ENCODE measurements at regions not wholly inside any gene's neighbourhood (a gene's known extent, or its start where the extent isn't known, plus 50 kb on each side); places are given as distances from the start of the nearest gene placed in this dataset.

DNA sequence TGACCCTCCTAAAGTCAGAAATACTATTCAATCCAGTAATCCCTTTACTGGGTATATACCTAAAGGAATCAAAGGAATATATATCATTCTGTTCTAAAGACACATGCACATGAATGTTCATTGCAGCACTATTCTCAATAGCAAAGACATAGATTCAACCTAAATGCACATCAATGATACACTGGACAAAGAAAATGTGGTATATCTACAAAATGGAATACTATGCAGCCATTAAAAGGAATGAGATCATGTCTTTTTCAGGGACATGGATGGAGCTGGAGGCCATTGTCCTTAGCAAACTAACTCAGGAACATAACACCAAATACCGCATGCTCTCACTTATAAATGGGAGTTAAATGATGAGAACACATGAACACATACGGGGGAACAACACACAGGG, 306.0 kb upstream of the EPHA5 start:
- no peak for DNase-seq

DNA sequence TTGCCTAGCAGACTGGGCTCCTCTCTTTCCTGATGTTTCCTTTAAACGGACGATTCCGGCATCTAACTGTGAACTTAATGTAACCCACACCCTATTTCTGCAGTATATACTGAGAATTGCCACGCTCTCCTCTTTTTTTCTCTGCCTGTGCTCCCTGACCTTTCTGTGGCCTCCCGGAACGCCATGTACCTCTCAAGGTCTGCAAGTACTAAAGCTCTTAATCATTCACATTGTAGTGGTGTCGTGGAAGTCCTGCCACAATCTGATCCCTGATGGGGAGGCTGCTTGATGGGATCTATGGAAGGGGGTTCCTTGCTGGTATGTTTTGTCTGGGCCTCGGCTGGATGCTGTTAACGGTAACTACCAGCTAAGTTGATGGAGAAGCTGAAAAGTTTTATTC, 302.9 kb upstream of the EPHA5 start:
- no peak for DNase-seq

DNA sequence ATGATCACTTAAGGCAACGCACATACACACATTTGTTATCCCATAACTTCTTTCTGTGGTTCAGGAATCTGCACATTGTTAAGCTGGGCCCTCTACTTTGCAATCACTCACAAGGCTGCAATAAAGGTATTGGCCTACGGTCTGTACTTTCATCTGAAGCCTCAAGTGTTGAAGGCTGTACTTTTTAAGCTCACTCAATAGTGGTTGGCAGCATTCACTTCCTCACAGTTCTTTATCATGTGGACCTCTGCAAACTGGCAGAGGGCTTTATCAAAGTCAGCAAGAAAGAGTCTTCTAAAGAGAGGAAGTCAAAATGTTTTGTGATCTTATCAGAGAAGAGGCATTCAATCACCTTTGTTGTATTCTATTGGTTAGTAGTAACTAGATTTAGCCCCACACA, 301.4 kb upstream of the EPHA5 start:
- no peak for DNase-seq

DNA sequence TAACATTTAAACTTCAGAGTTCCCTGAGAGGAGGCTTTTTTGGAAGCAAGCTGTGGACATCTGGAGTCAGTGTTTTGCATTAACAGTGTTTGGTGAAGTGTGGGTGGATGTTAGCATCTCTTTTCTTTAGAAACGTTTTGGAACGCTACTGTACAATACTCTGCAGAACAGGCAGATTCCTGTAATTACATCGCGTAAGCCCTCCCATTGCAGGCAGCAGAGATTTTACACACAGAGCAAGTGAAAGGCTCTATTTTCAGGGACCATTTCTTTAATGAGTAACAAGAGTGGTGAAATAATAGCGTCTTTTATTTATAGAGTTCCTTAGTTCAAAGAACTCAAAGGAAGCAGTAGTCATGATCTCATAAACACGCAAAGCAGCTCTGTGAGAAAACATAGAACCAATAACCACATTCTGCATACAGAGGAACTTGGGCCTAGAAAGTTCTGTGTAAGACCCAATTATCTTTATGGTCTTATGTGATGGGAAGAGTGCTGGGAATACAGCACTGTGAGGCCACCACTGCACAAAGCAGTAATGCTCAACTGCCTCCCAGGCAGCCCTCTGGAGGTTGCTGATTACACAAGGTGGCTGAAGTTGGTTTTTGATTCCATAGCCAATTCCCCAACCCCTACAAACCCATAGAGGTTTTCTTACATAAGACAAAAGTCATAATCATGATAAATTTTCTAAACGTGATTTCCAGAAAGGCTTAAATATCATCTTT, 298.7 kb upstream of the EPHA5 start:
- peak; percentile 34 for DNase-seq

DNA sequence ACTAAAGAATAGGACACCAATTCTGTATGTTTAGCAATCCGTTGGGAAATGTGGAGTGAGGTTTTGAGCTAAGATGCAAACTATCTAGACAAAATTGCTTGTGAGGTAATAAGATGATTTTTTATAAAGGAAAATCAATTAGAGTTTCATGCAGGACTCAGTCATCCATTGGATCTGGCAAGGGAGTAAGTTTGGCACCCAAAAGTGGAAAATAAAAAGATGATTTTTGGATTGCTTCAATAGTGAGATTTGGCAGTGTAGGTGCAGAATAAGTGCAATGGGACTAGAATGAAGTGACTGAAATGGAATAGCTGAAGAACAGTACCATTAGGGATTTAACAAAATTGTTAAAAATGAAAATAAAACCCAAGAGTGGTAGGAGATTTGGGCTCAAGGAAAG, 290.5 kb upstream of the EPHA5 start:
- no peak for DNase-seq

GRCh38 chr4:65954416-65954815, 284.1 kb upstream of the EPHA5 start:
- no peak for DNase-seq

- DNase-seq = no peak
Observed at GRCh38 chr4:65951177-65951576, 280.9 kb upstream of the EPHA5 start.

- no peak for DNase-seq
Observed at GRCh38 chr4:65943076-65943475, 272.8 kb upstream of the EPHA5 start.

- no peak for DNase-seq
Observed at GRCh38 chr4:65924843-65925242, 254.6 kb upstream of the EPHA5 start.

GRCh38 chr4:65923616-65924015, 253.3 kb upstream of the EPHA5 start:
- no peak for DNase-seq

- no peak for DNase-seq
Observed at GRCh38 chr4:65921180-65921579, 250.9 kb upstream of the EPHA5 start.

- DNase-seq = no peak
Observed at GRCh38 chr4:65918872-65919271, 248.6 kb upstream of the EPHA5 start.

- no peak for DNase-seq
Observed at GRCh38 chr4:65918212-65918611, 247.9 kb upstream of the EPHA5 start.

DNA sequence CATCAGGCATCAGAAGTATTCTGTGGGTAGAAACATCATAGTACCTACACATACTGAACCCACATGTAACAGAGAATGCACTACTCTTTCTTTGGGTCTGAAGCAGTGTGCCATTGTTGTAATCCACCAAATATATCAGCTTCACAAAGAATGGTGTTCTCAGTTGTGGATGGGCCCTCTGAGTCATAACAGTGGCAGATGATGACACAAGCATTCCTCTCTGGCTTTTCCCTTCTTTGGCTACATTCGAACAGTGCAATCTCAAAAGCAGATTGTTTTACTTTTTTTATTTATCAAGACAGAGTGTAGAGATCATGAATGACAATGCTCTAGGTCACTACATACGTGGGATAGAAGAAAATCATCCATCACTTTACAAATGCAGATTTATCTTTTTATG, 247.2 kb upstream of the EPHA5 start:
- no peak for DNase-seq

GRCh38 chr4:65911720-65912119, 241.4 kb upstream of the EPHA5 start:
- no peak for DNase-seq

DNA sequence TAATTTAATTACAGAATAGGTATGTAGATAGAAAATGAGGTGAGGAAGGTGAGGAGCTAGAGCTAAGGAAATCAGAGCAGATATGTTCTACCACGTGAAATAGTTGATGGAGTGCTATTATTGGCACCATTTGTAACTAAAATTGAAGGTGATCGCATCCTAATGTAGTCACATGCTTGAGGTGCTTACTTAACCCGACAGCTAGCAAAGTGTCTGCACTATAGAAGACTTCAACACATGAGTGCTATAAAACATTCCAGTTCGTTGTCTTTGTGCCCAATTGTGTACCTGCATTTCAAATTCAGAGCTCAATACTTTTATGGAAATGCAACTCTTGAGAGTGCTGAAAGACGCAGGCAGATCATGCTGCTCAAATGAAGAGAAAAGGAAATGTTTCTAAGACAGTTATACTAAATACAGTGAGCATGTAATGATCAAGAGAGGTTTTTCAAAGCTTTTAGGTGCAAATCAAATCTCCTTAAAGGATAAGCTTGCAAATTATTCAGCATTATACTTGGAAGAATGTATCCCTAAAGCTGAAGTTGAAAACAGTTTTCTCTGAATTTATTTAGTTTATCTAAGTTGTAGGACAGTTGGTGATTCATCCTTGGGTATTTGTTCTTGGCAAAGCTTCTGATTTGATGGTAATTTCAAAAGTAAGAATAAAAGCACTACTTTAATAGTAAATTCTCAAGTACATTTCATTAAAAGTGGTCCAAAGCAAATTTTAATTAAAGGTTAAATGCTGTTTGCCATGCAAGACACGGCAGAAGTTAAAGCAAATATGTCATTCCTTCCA, 223.9 kb upstream of the EPHA5 start:
- DNase-seq = no peak

DNA sequence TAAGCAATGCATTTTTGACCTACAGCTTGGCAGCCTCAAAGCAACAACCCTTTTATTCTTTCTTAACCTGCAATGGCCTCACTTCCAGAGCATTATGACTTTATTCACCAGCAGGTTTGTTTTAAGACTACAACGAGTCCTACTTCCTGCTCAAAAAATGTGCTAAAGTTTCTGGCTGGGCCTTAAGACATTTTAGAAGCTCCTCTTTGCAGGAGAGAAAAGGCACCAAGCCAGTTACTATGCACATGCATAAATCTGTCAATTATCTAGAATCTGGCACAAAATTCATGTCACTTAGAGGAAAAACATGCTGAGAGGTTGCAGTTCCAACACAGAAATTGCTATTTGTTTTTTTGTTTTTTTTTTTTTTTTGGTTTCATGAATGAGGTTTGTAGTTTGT, 223.0 kb upstream of the EPHA5 start:
- no peak for DNase-seq

DNA sequence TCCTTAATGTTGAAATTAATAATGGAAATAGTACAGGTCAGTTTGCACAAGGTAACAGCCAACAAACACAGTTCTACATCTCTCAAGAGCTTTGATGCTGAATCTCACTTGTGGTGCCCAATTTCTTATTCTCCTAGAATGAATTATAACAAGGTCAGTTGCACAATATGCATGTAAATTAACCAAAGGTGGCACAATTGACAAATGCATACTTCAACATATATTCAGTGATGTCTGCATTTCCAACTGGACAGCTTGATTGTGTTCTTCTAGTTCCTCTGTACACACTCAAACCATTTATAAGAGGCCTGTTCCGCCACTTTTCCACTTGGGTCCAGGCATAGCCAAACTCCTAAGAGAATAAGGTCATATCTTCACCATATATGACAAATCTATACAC, 210.3 kb upstream of the EPHA5 start:
- DNase-seq = no peak

- DNase-seq = no peak
Observed at GRCh38 chr4:65868096-65868824, 198.0 kb upstream of the EPHA5 start.

GRCh38 chr4:65865489-65865888, 195.2 kb upstream of the EPHA5 start:
- DNase-seq = no peak

DNA sequence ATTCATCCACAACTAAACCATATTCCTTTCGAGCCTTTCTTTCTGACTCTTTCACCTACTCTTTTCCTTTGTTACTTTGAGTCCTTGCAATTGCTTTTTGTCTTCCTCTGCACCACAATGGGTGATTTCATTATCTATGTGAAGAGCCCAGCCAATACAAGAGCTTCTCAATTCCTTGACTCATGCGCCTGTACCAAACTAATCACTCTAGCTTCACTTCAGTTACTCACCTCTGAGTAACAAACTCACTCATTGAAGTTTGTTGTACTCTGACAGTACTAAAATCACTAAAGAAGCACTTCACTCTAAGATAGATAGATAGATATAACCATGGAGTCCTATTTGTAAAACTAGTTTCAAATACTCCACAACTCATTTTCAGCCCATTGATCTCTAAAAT, 191.7 kb upstream of the EPHA5 start:
- DNase-seq = no peak

- no peak for DNase-seq
Observed at GRCh38 chr4:65845199-65845773, 175.0 kb upstream of the EPHA5 start.

DNA sequence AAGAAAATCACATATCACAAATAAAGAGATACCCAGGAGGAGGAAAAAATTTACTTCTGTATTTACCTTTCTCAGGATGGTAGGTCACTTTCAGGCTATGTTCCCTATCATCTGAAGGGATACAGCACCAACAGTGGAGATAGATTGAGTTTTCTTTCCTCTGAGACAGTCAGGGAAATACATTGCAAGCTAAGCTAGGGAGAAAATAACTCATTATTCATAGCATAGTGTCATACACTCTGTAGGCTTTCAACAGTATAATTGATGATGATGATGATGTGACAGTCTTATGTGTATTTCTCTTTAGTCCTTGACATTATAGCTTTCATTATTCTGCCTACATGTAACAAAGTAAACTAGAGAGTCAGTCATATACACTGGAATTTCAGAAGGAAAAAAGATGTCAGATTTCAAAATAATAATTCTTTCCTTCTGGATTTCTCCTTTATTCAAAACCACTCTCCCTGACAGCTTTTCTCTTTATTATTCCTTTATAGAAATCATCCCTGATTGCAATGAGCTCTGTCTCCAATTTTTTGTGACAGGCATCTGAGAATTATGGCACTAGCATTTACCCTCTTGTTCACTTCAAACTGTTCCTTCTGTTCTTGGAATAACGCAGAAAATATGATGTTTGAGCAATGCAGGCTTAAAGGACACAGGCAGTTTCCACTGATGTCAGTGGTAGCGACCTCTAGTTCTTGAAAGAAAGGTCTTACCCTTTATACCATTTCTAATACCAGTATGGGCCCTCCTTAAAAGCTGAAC, 169.1 kb upstream of the EPHA5 start:
- DNase-seq = no peak
